IgD-negative memory B cell (primary cell): ENCODE measurements at regions not wholly inside any gene's neighbourhood (a gene's known extent, or its start where the extent isn't known, plus 50 kb on each side); places are given as distances from the start of the nearest gene placed in this dataset.
"Not testable (repeated sequence)": the region's sequence is repeated elsewhere in the genome, so short reads cannot be mapped to it uniquely, and the experiment has no call there.

Experiments used
- H3K27ac Mint-ChIP-seq, 3 donors: one replicate each; pipeline ENCODE4 v1.8.0; 2020 to 2022; ENCODE audit warnings: mild to moderate bottlenecking in 3 of 3, mixed read lengths in 3 of 3, moderate library complexity in 1 of 3
- H3K27me3 Mint-ChIP-seq: one replicate; pipeline ENCODE4 v1.8.0; 2021; ENCODE audit warnings: mixed read lengths
- H3K36me3 Mint-ChIP-seq: one replicate; pipeline ENCODE4 v1.8.0; 2020; ENCODE audit warnings: mild to moderate bottlenecking, mixed read lengths
- H3K4me1 Mint-ChIP-seq, 3 donors: one replicate each; pipeline ENCODE4 v1.8.0; 2020 to 2022; ENCODE audit warnings: mixed read lengths in 3 of 3, mild to moderate bottlenecking in 1 of 3
- H3K4me3 Mint-ChIP-seq, 4 donors: one replicate each; pipeline ENCODE4 v1.8.0; 2020 to 2022; ENCODE audit warnings: mild to moderate bottlenecking in 4 of 4, mixed read lengths in 4 of 4, moderate library complexity in 3 of 4
- H3K9me3 Mint-ChIP-seq, 3 donors: one replicate each; pipeline ENCODE4 v1.8.0; 2020 to 2021; ENCODE audit warnings: mixed read lengths in 3 of 3, mild to moderate bottlenecking in 1 of 3

- H3K27me3 Mint-ChIP-seq, result no peaks in the 10 kb centered on the region
- no peaks in the 10 kb centered on the region for H3K4me1 Mint-ChIP-seq
- no peak overlapping the region for H3K27ac Mint-ChIP-seq
- H3K9me3 Mint-ChIP-seq, result peaks cover 0 to 4% (median 3%) of the 10 kb centered on the region in 3 donors
- no peaks in the 10 kb centered on the region for H3K36me3 Mint-ChIP-seq
- no peak overlapping the region for H3K4me3 Mint-ChIP-seq
Observed at GRCh38 chr5:145450286-145450885, 384.8 kb downstream of the PRELID2 start.

GRCh38 chr5:145449794-145450193 is 385.3 kb downstream of the PRELID2 start:
- H3K4me1 Mint-ChIP-seq, result no peaks in the 10 kb centered on the region
- H3K27me3 Mint-ChIP-seq, result no peaks in the 10 kb centered on the region
- no peaks in the 10 kb centered on the region for H3K36me3 Mint-ChIP-seq
- H3K4me3 Mint-ChIP-seq, result no peak overlapping the region
- no peak overlapping the region for H3K27ac Mint-ChIP-seq
- peaks cover 0 to 5% (median 3%) of the 10 kb centered on the region in 3 donors for H3K9me3 Mint-ChIP-seq

- not testable (repeated sequence) for H3K9me3 Mint-ChIP-seq, H3K36me3 Mint-ChIP-seq, H3K4me3 Mint-ChIP-seq, H3K27ac Mint-ChIP-seq, H3K4me1 Mint-ChIP-seq, H3K27me3 Mint-ChIP-seq
Observed at GRCh38 chr5:145446875-145447274, 388.3 kb downstream of the PRELID2 start.

- Mint-ChIP-seq H3K36me3 (no peaks in the 10 kb centered on the region), H3K4me1 (no peaks in the 10 kb centered on the region), H3K9me3 (peaks cover 1 to 10% (median 3%) of the 10 kb centered on the region in 3 donors), H3K27ac (no peak overlapping the region), H3K4me3 (no peak overlapping the region), H3K27me3 (no peaks in the 10 kb centered on the region)
Observed at GRCh38 chr5:145446412-145446811, 388.7 kb downstream of the PRELID2 start.

- Mint-ChIP-seq H3K9me3 (peaks cover 3 to 10% (median 3%) of the 10 kb centered on the region in 3 donors), H3K4me1 (no peaks in the 10 kb centered on the region), H3K27me3 (no peaks in the 10 kb centered on the region), H3K36me3 (no peaks in the 10 kb centered on the region), H3K27ac (no peak overlapping the region), H3K4me3 (no peak overlapping the region)
Observed at GRCh38 chr5:145445027-145445426, 390.1 kb downstream of the PRELID2 start.

- Mint-ChIP-seq H3K36me3 (no peaks in the 10 kb centered on the region), H3K27ac (no peak overlapping the region), H3K4me1 (no peaks in the 10 kb centered on the region), H3K9me3 (peaks cover 0 to 8% (median 3%) of the 10 kb centered on the region in 3 donors), H3K27me3 (no peaks in the 10 kb centered on the region), H3K4me3 (no peak overlapping the region)
Observed at GRCh38 chr5:145443964-145444363, 391.2 kb downstream of the PRELID2 start.

- Mint-ChIP-seq H3K27me3 (no peaks in the 10 kb centered on the region), H3K4me3 (no peak overlapping the region), H3K36me3 (no peaks in the 10 kb centered on the region), H3K9me3 (peaks cover 0 to 11% (median 3%) of the 10 kb centered on the region in 3 donors), H3K27ac (no peak overlapping the region), H3K4me1 (no peaks in the 10 kb centered on the region)
Observed at GRCh38 chr5:145443366-145443765, 391.8 kb downstream of the PRELID2 start.

GRCh38 chr5:145442661-145443060 is 392.5 kb downstream of the PRELID2 start:
- H3K27me3 Mint-ChIP-seq, H3K27ac Mint-ChIP-seq, H3K4me3 Mint-ChIP-seq, H3K4me1 Mint-ChIP-seq, H3K36me3 Mint-ChIP-seq: not testable (repeated sequence)
- H3K9me3 Mint-ChIP-seq, result peaks cover 2 to 11% (median 3%) of the 10 kb centered on the region in 3 donors

- Mint-ChIP-seq H3K4me3 (no peak overlapping the region), H3K9me3 (peaks cover 5 to 13% (median 8%) of the 10 kb centered on the region in 3 donors), H3K27ac (no peak overlapping the region), H3K4me1 (no peaks in the 10 kb centered on the region), H3K27me3 (no peaks in the 10 kb centered on the region), H3K36me3 (no peaks in the 10 kb centered on the region)
Observed at GRCh38 chr5:145441228-145441627, 393.9 kb downstream of the PRELID2 start.

- Mint-ChIP-seq H3K4me3 (no peak overlapping the region), H3K4me1 (no peaks in the 10 kb centered on the region), H3K27me3 (no peaks in the 10 kb centered on the region), H3K9me3 (peaks cover 6 to 13% (median 11%) of the 10 kb centered on the region in 3 donors), H3K27ac (no peak overlapping the region), H3K36me3 (no peaks in the 10 kb centered on the region)
Observed at GRCh38 chr5:145437627-145438026, 397.5 kb downstream of the PRELID2 start.

GRCh38 chr5:145433077-145433476 is 402.1 kb downstream of the PRELID2 start:
- H3K4me1 Mint-ChIP-seq, result no peaks in the 10 kb centered on the region
- peaks cover 8 to 28% (median 14%) of the 10 kb centered on the region in 3 donors for H3K9me3 Mint-ChIP-seq
- no peak overlapping the region for H3K4me3 Mint-ChIP-seq
- no peak overlapping the region for H3K27ac Mint-ChIP-seq
- H3K27me3 Mint-ChIP-seq, result no peaks in the 10 kb centered on the region
- no peaks in the 10 kb centered on the region for H3K36me3 Mint-ChIP-seq

GRCh38 chr5:145429170-145429569 is 406.0 kb downstream of the PRELID2 start:
- Mint-ChIP-seq H3K4me1 (no peaks in the 10 kb centered on the region), H3K36me3 (no peaks in the 10 kb centered on the region), H3K4me3 (no peak overlapping the region)

GRCh38 chr5:145408048-145408341 is 427.1 kb downstream of the PRELID2 start:
- H3K27me3 Mint-ChIP-seq, result no peaks in the 10 kb centered on the region
- no peaks in the 10 kb centered on the region for H3K36me3 Mint-ChIP-seq
- H3K9me3 Mint-ChIP-seq, result peaks cover 5 to 27% (median 8%) of the 10 kb centered on the region in 3 donors
- no peak overlapping the region for H3K4me3 Mint-ChIP-seq
- H3K27ac Mint-ChIP-seq, result peak overlapping the region in 1 of 3 donors; percentile 53
- H3K4me1 Mint-ChIP-seq, result peaks cover 0 to 1% (median 0%) of the 10 kb centered on the region in 3 donors

More at GRCh38 chr5:145429170-145429569, 406.0 kb downstream of the PRELID2 start:
- H3K27ac Mint-ChIP-seq, result no peak overlapping the region
- H3K27me3 Mint-ChIP-seq, result no peaks in the 10 kb centered on the region
- peaks cover 7 to 20% (median 8%) of the 10 kb centered on the region in 3 donors for H3K9me3 Mint-ChIP-seq

- peaks cover 5 to 23% (median 8%) of the 10 kb centered on the region in 3 donors for H3K9me3 Mint-ChIP-seq
- peak overlapping the region in 1 of 3 donors; percentile 71 for H3K27ac Mint-ChIP-seq
- peaks cover 0 to 1% (median 0%) of the 10 kb centered on the region in 3 donors for H3K4me1 Mint-ChIP-seq
- no peaks in the 10 kb centered on the region for H3K36me3 Mint-ChIP-seq
- H3K27me3 Mint-ChIP-seq, result no peaks in the 10 kb centered on the region
- H3K4me3 Mint-ChIP-seq, result no peak overlapping the region
Observed at GRCh38 chr5:145407300-145408047, 427.7 kb downstream of the PRELID2 start.

GRCh38 chr5:145403992-145404391 is 431.1 kb downstream of the PRELID2 start:
- Mint-ChIP-seq H3K4me1 (peaks cover 0 to 1% (median 0%) of the 10 kb centered on the region in 3 donors), H3K27ac (no peak overlapping the region), H3K9me3 (peaks cover 2 to 17% (median 6%) of the 10 kb centered on the region in 3 donors), H3K36me3 (no peaks in the 10 kb centered on the region), H3K27me3 (no peaks in the 10 kb centered on the region), H3K4me3 (no peak overlapping the region)

- no peak overlapping the region for H3K27ac Mint-ChIP-seq
- H3K9me3 Mint-ChIP-seq, result peaks cover 4 to 9% (median 7%) of the 10 kb centered on the region in 3 donors
- H3K27me3 Mint-ChIP-seq, result no peaks in the 10 kb centered on the region
- no peaks in the 10 kb centered on the region for H3K4me1 Mint-ChIP-seq
- no peak overlapping the region for H3K4me3 Mint-ChIP-seq
- no peaks in the 10 kb centered on the region for H3K36me3 Mint-ChIP-seq
Observed at GRCh38 chr5:145396888-145397287, 438.3 kb downstream of the PRELID2 start.
